GM12891 (cell line): ENCODE measurements at regions not wholly inside any gene's neighbourhood (a gene's known extent, or its start where the extent isn't known, plus 50 kb on each side); places are given as distances from the start of the nearest gene placed in this dataset.

ENCODE experiments used
- PAX5 ChIP-seq: IDR thresholded peaks from 2 replicates; pipeline ENCODE4 v1.6.1; 2011; ENCODE audit warnings: low read length, moderate library complexity, mild to moderate bottlenecking; ENCODE audit not compliant: insufficient read depth, severe bottlenecking
- POLR2A ChIP-seq: IDR thresholded peaks from 2 replicates; pipeline ENCODE4 v1.6.1; 2011; ENCODE audit warnings: low read depth, low read length, control low read depth
- POLR2AphosphoS5 ChIP-seq: IDR thresholded peaks from 2 replicates; pipeline ENCODE4 v1.6.1; 2011; ENCODE audit warnings: low read depth, low read length, control low read depth
- POU2F2 ChIP-seq: IDR thresholded peaks from 2 replicates; pipeline ENCODE4 v1.6.1; 2011; ENCODE audit warnings: low read depth, mild to moderate bottlenecking, control low read depth, low read length, moderate library complexity
- SPI1 ChIP-seq: IDR thresholded peaks from 2 replicates; pipeline ENCODE4 v1.6.1; 2011; ENCODE audit warnings: low read depth, low read length, control low read depth
- TAF1 ChIP-seq: IDR thresholded peaks from 2 replicates; pipeline ENCODE4 v1.6.1; 2011; ENCODE audit warnings: low read depth, low read length, control low read depth

DNA sequence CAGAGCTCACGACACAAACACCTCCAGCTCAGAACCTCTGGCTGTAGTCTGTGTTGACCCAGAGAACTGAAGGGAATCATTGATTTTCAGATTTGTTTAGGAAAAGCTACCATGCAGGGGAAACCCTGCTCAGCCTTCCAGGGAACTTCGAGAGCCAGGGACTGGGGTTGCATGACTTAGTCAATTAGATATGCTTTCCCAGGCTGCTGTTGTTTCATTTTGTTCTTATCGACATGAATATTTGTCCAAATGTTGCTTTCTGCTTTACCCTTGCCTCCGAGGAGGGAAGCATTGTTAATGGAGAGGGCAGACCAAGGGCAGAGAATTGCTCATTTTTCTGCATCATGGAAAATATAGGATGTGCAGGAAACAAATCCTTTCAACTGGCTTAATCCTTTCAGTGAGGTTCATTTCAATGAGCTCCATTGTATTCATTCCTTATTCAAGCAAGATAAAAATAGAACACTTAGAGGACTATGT lies 82.5 kb downstream of the KLF5 start:
- TF ChIP-seq POLR2AphosphoS5 (no peak), POLR2A (no peak), TAF1 (no peak), SPI1 (no peak), PAX5 (no peak), POU2F2 (no peak)
